PFSK-1 (cell line): ENCODE measurements at regions not wholly inside any gene's neighbourhood (a gene's known extent, or its start where the extent isn't known, plus 50 kb on each side); places are given as distances from the start of the nearest gene placed in this dataset.

Experiments
- FOXP2 ChIP-seq: optimal IDR thresholded peaks from 2 replicates; pipeline ENCODE3; 2011; ENCODE audit warnings: borderline replicate concordance, control low read depth, inconsistent platforms; ENCODE audit not compliant: insufficient read depth; ENCODE audit errors: extremely low read length, extremely low read depth
- POLR2AphosphoS5 ChIP-seq: IDR thresholded peaks from 2 replicates; pipeline ENCODE4 v1.6.1; 2012; ENCODE audit warnings: low read depth, mild to moderate bottlenecking, control low read depth, low read length, moderate library complexity
- SIN3A ChIP-seq: IDR thresholded peaks from 2 replicates; pipeline ENCODE4 v1.6.1; 2012; ENCODE audit warnings: mild to moderate bottlenecking, low read length, moderate library complexity, borderline replicate concordance; ENCODE audit not compliant: insufficient read depth
- TAF1 ChIP-seq: IDR thresholded peaks from 2 replicates; pipeline ENCODE4 v1.6.1; 2012; ENCODE audit warnings: low read length, control low read depth, borderline replicate concordance; ENCODE audit not compliant: insufficient read depth
- TF ChIP-seq, protein P1 (sequence below), 2 experiments: IDR thresholded peaks; 2 replicates each; pipeline versions ENCODE4 v1.6.1 to v1.8.0; 2011 to 2012; ENCODE audit warnings: low read depth in 2 of 2, low read length in 2 of 2, control low read depth in 1 of 2, inconsistent platforms in 1 of 2, mild to moderate bottlenecking in 1 of 2, moderate library complexity in 1 of 2; ENCODE audit not compliant: insufficient read depth in 1 of 2

- TF ChIP-seq, protein P1, sequence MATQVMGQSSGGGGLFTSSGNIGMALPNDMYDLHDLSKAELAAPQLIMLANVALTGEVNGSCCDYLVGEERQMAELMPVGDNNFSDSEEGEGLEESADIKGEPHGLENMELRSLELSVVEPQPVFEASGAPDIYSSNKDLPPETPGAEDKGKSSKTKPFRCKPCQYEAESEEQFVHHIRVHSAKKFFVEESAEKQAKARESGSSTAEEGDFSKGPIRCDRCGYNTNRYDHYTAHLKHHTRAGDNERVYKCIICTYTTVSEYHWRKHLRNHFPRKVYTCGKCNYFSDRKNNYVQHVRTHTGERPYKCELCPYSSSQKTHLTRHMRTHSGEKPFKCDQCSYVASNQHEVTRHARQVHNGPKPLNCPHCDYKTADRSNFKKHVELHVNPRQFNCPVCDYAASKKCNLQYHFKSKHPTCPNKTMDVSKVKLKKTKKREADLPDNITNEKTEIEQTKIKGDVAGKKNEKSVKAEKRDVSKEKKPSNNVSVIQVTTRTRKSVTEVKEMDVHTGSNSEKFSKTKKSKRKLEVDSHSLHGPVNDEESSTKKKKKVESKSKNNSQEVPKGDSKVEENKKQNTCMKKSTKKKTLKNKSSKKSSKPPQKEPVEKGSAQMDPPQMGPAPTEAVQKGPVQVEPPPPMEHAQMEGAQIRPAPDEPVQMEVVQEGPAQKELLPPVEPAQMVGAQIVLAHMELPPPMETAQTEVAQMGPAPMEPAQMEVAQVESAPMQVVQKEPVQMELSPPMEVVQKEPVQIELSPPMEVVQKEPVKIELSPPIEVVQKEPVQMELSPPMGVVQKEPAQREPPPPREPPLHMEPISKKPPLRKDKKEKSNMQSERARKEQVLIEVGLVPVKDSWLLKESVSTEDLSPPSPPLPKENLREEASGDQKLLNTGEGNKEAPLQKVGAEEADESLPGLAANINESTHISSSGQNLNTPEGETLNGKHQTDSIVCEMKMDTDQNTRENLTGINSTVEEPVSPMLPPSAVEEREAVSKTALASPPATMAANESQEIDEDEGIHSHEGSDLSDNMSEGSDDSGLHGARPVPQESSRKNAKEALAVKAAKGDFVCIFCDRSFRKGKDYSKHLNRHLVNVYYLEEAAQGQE (IDR thresholded peaks at IDR 0.05; ENCODE audit: insufficient read depth in 1 of 2, low read depth in 2 of 2, low read length in 2 of 2), result no peak
- TF ChIP-seq FOXP2 (no peak), SIN3A (no peak), TAF1 (no peak), POLR2AphosphoS5 (no peak)
Observed at GRCh38 chr4:23163647-23164436, 471.1 kb downstream of the GBA3 start.

DNA sequence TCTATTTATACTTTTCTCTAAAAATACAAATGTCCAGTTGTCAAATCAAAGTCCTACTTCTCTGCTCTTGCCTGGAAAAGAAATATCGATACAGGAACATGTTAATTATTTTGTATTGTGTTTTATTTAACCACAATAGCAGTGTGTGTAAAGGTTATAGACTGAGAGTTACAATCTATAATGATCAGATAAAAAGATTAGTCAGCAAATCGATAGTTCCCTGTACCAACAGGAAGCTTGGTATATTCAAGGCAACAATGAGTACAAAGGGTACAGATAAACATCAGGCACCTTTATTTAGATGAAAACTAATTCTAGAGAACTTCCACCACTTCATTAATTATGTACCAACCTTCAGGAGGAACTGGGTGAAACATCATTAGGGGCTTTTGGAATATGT is 469.5 kb downstream of the GBA3 start:
- TF ChIP-seq FOXP2, result no peak
- no peak for TF ChIP-seq POLR2AphosphoS5
- TF ChIP-seq TAF1, result no peak
- TF ChIP-seq SIN3A, result no peak
- TF ChIP-seq, protein P1 (IDR thresholded peaks at IDR 0.05; ENCODE audit: insufficient read depth in 1 of 2, low read depth in 2 of 2, low read length in 2 of 2), result no peak

- TF ChIP-seq POLR2AphosphoS5, result no peak
- TF ChIP-seq, protein P1 (IDR thresholded peaks at IDR 0.05; ENCODE audit: insufficient read depth in 1 of 2, low read depth in 2 of 2, low read length in 2 of 2), result no peak
- no peak for TF ChIP-seq TAF1
- TF ChIP-seq FOXP2, result no peak
- TF ChIP-seq SIN3A, result no peak
Observed at GRCh38 chr4:23161787-23162186, 469.1 kb downstream of the GBA3 start.

DNA sequence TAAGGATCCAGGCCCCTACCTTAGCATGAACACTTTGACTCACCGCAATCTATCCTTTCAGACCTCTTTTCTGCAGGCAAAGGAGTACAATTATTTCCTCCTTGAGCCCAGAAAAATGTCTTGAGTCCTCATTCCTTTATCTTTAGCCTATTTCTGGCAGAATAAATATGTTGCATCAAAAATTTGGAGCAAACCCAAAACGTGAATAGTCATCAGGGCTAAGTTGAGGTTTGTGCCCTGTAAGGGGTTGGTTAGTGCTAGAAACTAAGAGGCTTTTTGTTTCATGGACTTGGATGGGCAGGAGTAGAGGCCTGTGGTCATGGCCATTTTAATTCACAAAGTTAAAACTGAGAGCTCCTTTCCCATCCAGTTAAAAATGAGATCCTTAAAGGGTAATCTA is 460.3 kb downstream of the GBA3 start:
- TF ChIP-seq, protein P1 (IDR thresholded peaks at IDR 0.05; ENCODE audit: insufficient read depth in 1 of 2, low read depth in 2 of 2, low read length in 2 of 2), result no peak
- TF ChIP-seq FOXP2 (no peak), POLR2AphosphoS5 (no peak), TAF1 (no peak), SIN3A (no peak)

GRCh38 chr4:23149815-23150214 is 457.1 kb downstream of the GBA3 start:
- TF ChIP-seq FOXP2 (no peak), TAF1 (no peak), POLR2AphosphoS5 (no peak), SIN3A (no peak)
- TF ChIP-seq, protein P1 (IDR thresholded peaks at IDR 0.05; ENCODE audit: insufficient read depth in 1 of 2, low read depth in 2 of 2, low read length in 2 of 2), result no peak
